GM12878 (cell line): ENCODE measurements at regions not wholly inside any gene's neighbourhood (a gene's known extent, or its start where the extent isn't known, plus 50 kb on each side); places are given as distances from the start of the nearest gene placed in this dataset.

Experiments
- ATAC-seq: fragments of 200-7000 bp; cut with Tn5 transposase; 3 replicates; pipeline ENCODE4 v1.9.1; 2020; ENCODE audit warnings: mild to moderate bottlenecking, moderate library complexity
- BruUV-seq: library from RNA; stranded (reverse); fragments of 400-500 nt; replicated peaks from 2 replicates; lab custom pipeline; 2021; lab: Mats Ljungman, UMichigan
- CTCF ChIA-PET: fragments of 300-600 bp; sonication (Branson Sonifier 250); formaldehyde crosslinking; extraction: SDS; loops from one replicate; lab custom pipeline; 2021; ENCODE audit warnings: inconsistent platforms; lab: Yijun Ruan, JAX
- POLR2A ChIA-PET: fragments of 350-600 bp; formaldehyde crosslinking; extraction: SDS; loops from one replicate; lab custom pipeline; 2021; ENCODE audit warnings: inconsistent platforms; lab: Charles Lee
- RAD21 ChIA-PET: fragments of 300-600 bp; sonication (Branson Sonifier 250); formaldehyde crosslinking; loops from one replicate; lab custom pipeline; 2023; ENCODE audit warnings: antibody characterized with exemption; ENCODE audit not compliant: unreplicated experiment; lab: Charles Lee
- SMC1A ChIA-PET: fragments of 300-600 bp; sonication (Branson Sonifier 250); formaldehyde crosslinking; loops from one replicate; lab custom pipeline; 2023; ENCODE audit not compliant: unreplicated experiment, uncharacterized antibody; lab: Charles Lee
- DNase-seq: peaks from one replicate; pipeline ENCODE4 v3.0.0-alpha.2; 2011; ENCODE audit warnings: low read depth, low spot score
- FAIRE-seq: peaks from 3 replicates; lab custom pipeline; 2011; peaks lifted over from hg19 to GRCh38; lab: Jason Lieb, UNC
- H2AFZ ChIP-seq: 2 replicates; pipeline ENCODE4 v1.6.0; 2011; ENCODE audit warnings: low read depth, low read length, control low read depth; ENCODE audit not compliant: control insufficient read depth
- H3K27ac ChIP-seq: 2 replicates; pipeline ENCODE4 v1.5.1; 2011; ENCODE audit warnings: control low read depth; ENCODE audit not compliant: control insufficient read depth, insufficient read depth
- H3K27me3 ChIP-seq, 2 experiments: replicated peaks in 1 of 2; 2 replicates each; pipeline versions ENCODE4 v1.6.0 to v1.6.1; 2011; ENCODE audit warnings: low read length in 1 of 2; ENCODE audit not compliant: control insufficient read depth in 2 of 2, insufficient read depth in 2 of 2
- H3K36me3 ChIP-seq, 2 experiments: 2 replicates each; pipeline ENCODE4 v1.5.1; 2011; ENCODE audit warnings: low read length in 1 of 2; ENCODE audit not compliant: control insufficient read depth in 2 of 2, insufficient read depth in 2 of 2
- H3K4me1 ChIP-seq: 2 replicates; pipeline ENCODE4 v1.6.1; 2011; ENCODE audit warnings: mild to moderate bottlenecking, low read length, moderate library complexity, mixed read lengths; ENCODE audit not compliant: control insufficient read depth, insufficient read depth
- H3K4me2 ChIP-seq: 2 replicates; pipeline ENCODE4 v1.6.0; 2011; ENCODE audit warnings: control low read depth; ENCODE audit not compliant: control insufficient read depth, insufficient read depth
- H3K4me3 ChIP-seq: fragments of 200-600 bp; sonication (generic); 2 replicates; pipeline ENCODE4 v1.5.1; 2016
- H3K79me2 ChIP-seq: 2 replicates; pipeline ENCODE4 v1.6.0; 2011; ENCODE audit warnings: low read length; ENCODE audit not compliant: control insufficient read depth, insufficient read depth
- H3K9ac ChIP-seq: 2 replicates; pipeline ENCODE4 v1.8.0; 2011; ENCODE audit warnings: low read length, control low read depth, mixed read lengths; ENCODE audit not compliant: control insufficient read depth, insufficient read depth
- H3K9me3 ChIP-seq: replicated peaks from 3 replicates; pipeline ENCODE4 v1.5.1; 2011; ENCODE audit warnings: mild to moderate bottlenecking, low read length; ENCODE audit not compliant: control insufficient read depth, insufficient read depth
- H4K20me1 ChIP-seq: 2 replicates; pipeline ENCODE4 v1.6.0; 2011; ENCODE audit not compliant: control insufficient read depth, insufficient read depth
- ATF2 ChIP-seq: IDR thresholded peaks from 2 replicates; pipeline ENCODE4 v1.6.1; 2012; ENCODE audit warnings: low read length, inconsistent platforms
- CREB1 ChIP-seq: IDR thresholded peaks from 2 replicates; pipeline ENCODE4 v1.6.1; 2012; ENCODE audit warnings: low read depth, mild to moderate bottlenecking, inconsistent platforms
- CREM ChIP-seq: IDR thresholded peaks from 2 replicates; pipeline ENCODE4 v1.6.1; 2014; ENCODE audit warnings: antibody characterized with exemption, low read depth
- FOXK2 ChIP-seq: fragments of 450-650 bp; IDR thresholded peaks from 2 replicates; pipeline ENCODE4 v1.6.1; 2017; ENCODE audit warnings: mild to moderate bottlenecking, moderate library complexity
- ZNF384 ChIP-seq: IDR thresholded peaks from 2 replicates; pipeline ENCODE4 v1.6.1; 2012; ENCODE audit warnings: low read depth, mild to moderate bottlenecking, low read length, improper control_type of control experiment, borderline replicate concordance
- ZNF592 ChIP-seq: fragments of 450-650 bp; IDR thresholded peaks from 2 replicates; pipeline ENCODE4 v1.6.1; 2017; ENCODE audit warnings: mild to moderate bottlenecking, moderate library complexity
- WGBS: methylation state at CpG from one replicate; pipeline ENCODE4 v1.1.6; 2016; ENCODE audit warnings: low lambda C conversion rate; ENCODE audit not compliant: insufficient replicate concordance, insufficient coverage; ENCODE audit errors: missing lambda C conversion rate; 5-methylcytosine and 5-hydroxymethylcytosine counted together
- in situ Hi-C: fragments of 300-500 bp; cut with MboI; formaldehyde crosslinking; loops from 9 replicates; pipeline ENCODE4 v1.14.3; 2018; ENCODE audit warnings: mixed read lengths
- intact Hi-C: fragments of 100-400 bp; cut with micrococcal nuclease; formaldehyde crosslinking; loops from one replicate; pipeline ENCODE4 v1.14.2; 2022; ENCODE audit not compliant: unreplicated experiment

- Histone ChIP-seq H2AFZ (no peak overlapping the region), H3K27me3 (no peaks in the 10 kb centered on the region), H3K4me1 (no peaks in the 10 kb centered on the region), H3K9me3 (no peaks in the 10 kb centered on the region), H3K4me3 (no peak overlapping the region), H4K20me1 (no peaks in the 10 kb centered on the region), H3K4me2 (no peak overlapping the region), H3K36me3 (no peaks in the 10 kb centered on the region), H3K79me2 (no peaks in the 10 kb centered on the region), H3K27ac (no peak overlapping the region), H3K9ac (no peak overlapping the region)
- ChIA-PET POLR2A (no interaction called here), RAD21 (no interaction called here), CTCF (no interaction called here)
- WGBS: 19% methylated on average over 3 of the region's 3 CpGs
- in situ Hi-C loops: no loop called here
- FAIRE-seq: no peak
- BruUV-seq: no TSS peak
- intact Hi-C loops: no loop called here
- no peak for ATAC-seq
- no peak for TF ChIP-seq ZNF592
- no peak for TF ChIP-seq FOXK2
- TF ChIP-seq ATF2: no peak
- no peak for TF ChIP-seq CREB1
- TF ChIP-seq ZNF384: no peak
- no peak for TF ChIP-seq CREM
- TF ChIP-seq, all 136 proteins: peak for 0
- no peak for DNase-seq
- SMC1A ChIA-PET: no interaction called here
Observed at GRCh38 chr17:52751051-52751450, 592.5 kb upstream of the CA10 start.
